B cell (primary cell): ENCODE measurements at regions not wholly inside any gene's neighbourhood (a gene's known extent, or its start where the extent isn't known, plus 50 kb on each side); places are given as distances from the start of the nearest gene placed in this dataset.

ENCODE experiments used
- ATAC-seq: fragments of 200-7000 bp; cut with Tn5 transposase; one replicate; pipeline ENCODE4 v1.10.0; 2021; ENCODE audit warnings: low read depth, mild to moderate bottlenecking, moderate number of reproducible peaks, moderate library complexity
- CTCF ChIA-PET: fragments of 350-600 bp; sonication (Branson Sonifier 250); formaldehyde crosslinking; loops from one replicate; lab custom pipeline; 2021; ENCODE audit warnings: antibody characterized with exemption, inconsistent platforms; lab: Charles Lee
- POLR2A ChIA-PET: fragments of 350-600 bp; sonication (Branson Sonifier 250); formaldehyde crosslinking; loops from one replicate; lab custom pipeline; 2021; ENCODE audit warnings: antibody characterized with exemption; lab: Charles Lee
- DNase-seq: peaks from one replicate; pipeline ENCODE4 v3.0.0; 2013
- H2AFZ ChIP-seq: 2 replicates; pipeline ENCODE4 v1.6.1; 2012; ENCODE audit warnings: mild to moderate bottlenecking, low read depth, low read length; ENCODE audit not compliant: insufficient read depth, poor library complexity, severe bottlenecking
- H3K27ac ChIP-seq, 2 donors: 1 replicate in 1 of 2; 2 replicates in 1 of 2; pipeline ENCODE4 v1.5.1; 2012 to 2013; ENCODE audit warnings: low read length in 2 of 2, mild to moderate bottlenecking in 2 of 2, moderate library complexity in 1 of 2
- H3K27me3 ChIP-seq, 4 experiments: fragments of 200-600 bp in 1 of 4; sonication (generic) in 1 of 4; replicated peaks in 1 of 4; 1 replicate in 2 of 4; 2 replicates in 2 of 4; pipeline versions ENCODE4 v1.6.1 to v1.7.0; 2013 to 2016; ENCODE audit warnings: low read length in 3 of 4, mild to moderate bottlenecking in 2 of 4, mixed read lengths in 1 of 4, moderate library complexity in 1 of 4; ENCODE audit not compliant: insufficient read depth in 4 of 4, control insufficient read depth in 3 of 4; ENCODE audit errors: control extremely low read depth in 1 of 4
- H3K36me3 ChIP-seq, 2 experiments: replicated peaks in 1 of 2; 1 replicate in 1 of 2; 2 replicates in 1 of 2; pipeline versions ENCODE4 v1.6.1 to v1.7.1; 2013; ENCODE audit warnings: low read length in 1 of 2; ENCODE audit not compliant: insufficient read depth in 2 of 2, control insufficient read depth in 1 of 2; ENCODE audit errors: control extremely low read depth in 1 of 2, extremely low read depth in 1 of 2
- H3K4me1 ChIP-seq, 2 donors: fragments of 200-600 bp in 1 of 2; sonication (generic) in 1 of 2; 1 replicate in 1 of 2; 2 replicates in 1 of 2; pipeline versions ENCODE4 v1.5.1 to v1.6.1; 2013 to 2017; ENCODE audit warnings: low read length in 2 of 2; ENCODE audit not compliant: control insufficient read depth in 2 of 2, insufficient read depth in 2 of 2
- H3K4me2 ChIP-seq: replicated peaks from 2 replicates; pipeline ENCODE3; 2012; ENCODE audit warnings: mild to moderate bottlenecking, low read depth, low read length; ENCODE audit not compliant: poor library complexity, severe bottlenecking
- H3K4me3 ChIP-seq, 5 experiments: fragments of 200-600 bp in 1 of 5; sonication (generic) in 1 of 5; 1 replicate in 3 of 5; 2 replicates in 2 of 5; pipeline versions ENCODE4 v1.5.1 to v1.7.0; 2011 to 2016; ENCODE audit warnings: low read length in 4 of 5, mild to moderate bottlenecking in 4 of 5, low read depth in 2 of 5, control low read depth in 1 of 5, moderate library complexity in 1 of 5; ENCODE audit not compliant: insufficient read depth in 1 of 5; ENCODE audit errors: control extremely low read depth in 1 of 5, extremely low read depth in 1 of 5
- H3K79me2 ChIP-seq: fragments of 200-600 bp; sonication (generic); one replicate; pipeline ENCODE4 v1.6.0; 2016; ENCODE audit warnings: low read length; ENCODE audit not compliant: control insufficient read depth, insufficient read depth
- H3K9ac ChIP-seq: fragments of 200-600 bp; sonication (generic); 2 replicates; pipeline ENCODE4 v1.6.1; 2017; ENCODE audit warnings: mild to moderate bottlenecking, low read length, moderate library complexity
- H3K9me3 ChIP-seq, 3 donors: one replicate each; pipeline versions ENCODE4 v1.6.1 to v1.7.1; 2013; ENCODE audit warnings: low read length in 2 of 3; ENCODE audit not compliant: control insufficient read depth in 2 of 3, insufficient read depth in 1 of 3; ENCODE audit errors: control extremely low read depth in 1 of 3
- H4K20me1 ChIP-seq: 2 replicates; pipeline ENCODE4 v1.6.0; 2012; ENCODE audit warnings: mild to moderate bottlenecking, low read length; ENCODE audit not compliant: insufficient read depth, control insufficient read depth, poor library complexity, severe bottlenecking
- H3K27ac Mint-ChIP-seq: one replicate; pipeline ENCODE4 v1.8.0; 2021; ENCODE audit warnings: mixed read lengths
- H3K27me3 Mint-ChIP-seq: one replicate; pipeline ENCODE4 v1.8.0; 2021; ENCODE audit warnings: mixed read lengths
- H3K4me1 Mint-ChIP-seq: one replicate; pipeline ENCODE4 v1.8.0; 2021; ENCODE audit warnings: mixed read lengths
- H3K4me3 Mint-ChIP-seq: one replicate; pipeline ENCODE4 v1.8.0; 2021; ENCODE audit warnings: mixed read lengths
- H3K9me3 Mint-ChIP-seq: one replicate; pipeline ENCODE4 v1.8.0; 2022; ENCODE audit warnings: mixed read lengths; ENCODE audit not compliant: insufficient read depth
- CTCF ChIP-seq: fragments of 200-600 bp; IDR thresholded peaks from one replicate; pipeline ENCODE4 v1.8.0; 2022; ENCODE audit warnings: antibody characterized with exemption, mild to moderate bottlenecking
- EZH2 ChIP-seq: IDR thresholded peaks from 2 replicates; pipeline ENCODE4 v1.6.1; 2012; ENCODE audit warnings: borderline replicate concordance, low read depth, mild to moderate bottlenecking, moderate library complexity, low read length; ENCODE audit not compliant: insufficient read depth, poor library complexity, severe bottlenecking
- WGBS: methylation state at CpG from one replicate; pipeline ENCODE4 v1.1.5; 2013; ENCODE audit warnings: missing lambda C conversion rate; ENCODE audit not compliant: insufficient coverage; 5-methylcytosine and 5-hydroxymethylcytosine counted together
- intact Hi-C: fragments of 100-400 bp; cut with micrococcal nuclease; formaldehyde crosslinking; loops from one replicate; pipeline ENCODE4 v1.10.0; 2022

DNA sequence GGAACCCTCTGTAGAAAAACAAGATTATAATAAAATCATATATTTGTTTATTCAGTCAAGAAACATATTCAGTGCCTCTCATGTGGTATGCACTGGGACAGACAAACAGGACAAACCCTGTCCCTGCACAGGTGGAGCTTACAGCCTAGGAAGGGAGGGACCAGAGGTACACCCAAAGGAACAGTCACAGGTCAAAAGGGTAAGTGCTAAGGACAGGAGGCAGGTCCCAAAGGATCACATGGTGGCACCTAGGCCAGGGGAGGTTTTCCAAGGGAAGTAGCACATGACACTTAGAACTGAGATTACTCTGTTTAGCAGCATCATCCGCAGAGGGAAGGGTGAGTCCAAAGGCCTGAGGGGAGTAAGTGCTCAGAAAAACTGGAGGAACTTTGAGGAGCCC is 254.4 kb upstream of the ARRDC4 start:
- no peak for TF ChIP-seq CTCF
- TF ChIP-seq EZH2, result no peak
- no peaks in the 10 kb centered on the region for H3K27me3 Mint-ChIP-seq
- H3K27me3 ChIP-seq, result no peaks in the 10 kb centered on the region
- H2AFZ ChIP-seq, result no peak overlapping the region
- no peak overlapping the region for H3K4me3 ChIP-seq
- CTCF ChIA-PET, result no interaction called here
- H3K9me3 ChIP-seq, result peaks cover 0 to 5% (median 0%) of the 10 kb centered on the region in 3 donors
- H4K20me1 ChIP-seq, result no peaks in the 10 kb centered on the region
- intact Hi-C loops, result no loop called here
- H3K4me2 ChIP-seq, result no peak overlapping the region
- no peaks in the 10 kb centered on the region for H3K4me1 ChIP-seq
- H3K9ac ChIP-seq, result no peak overlapping the region
- POLR2A ChIA-PET, result no interaction called here
- H3K79me2 ChIP-seq, result no peaks in the 10 kb centered on the region
- no peaks in the 10 kb centered on the region for H3K4me1 Mint-ChIP-seq
- H3K36me3 ChIP-seq, result no peaks in the 10 kb centered on the region
- DNase-seq (no peak), ATAC-seq (no peak)
- peaks cover 6% of the 10 kb centered on the region for H3K9me3 Mint-ChIP-seq
- H3K4me3 Mint-ChIP-seq, result no peak overlapping the region
- 100% methylated on average over 1 of the region's 1 CpG for WGBS
- H3K27ac ChIP-seq, result no peak overlapping the region
- H3K27ac Mint-ChIP-seq, result no peak overlapping the region

DNA sequence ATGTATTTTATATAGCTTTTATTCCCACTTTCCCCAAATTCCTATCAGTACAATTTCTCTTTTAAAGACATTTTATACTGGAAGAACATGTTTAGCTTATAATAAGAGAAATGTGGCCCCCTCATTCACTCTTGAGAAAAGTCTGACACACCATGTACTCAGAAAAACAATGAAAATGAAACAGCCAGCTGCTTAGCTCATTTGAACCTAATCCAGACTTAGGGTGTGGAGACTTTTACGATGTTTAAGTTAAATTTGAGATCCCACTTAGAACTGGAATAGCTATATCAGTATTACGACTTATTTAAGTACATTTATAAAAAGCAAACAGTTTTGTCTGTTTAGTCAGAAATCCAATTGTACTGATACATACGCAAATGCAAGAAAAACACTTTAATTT is 252.3 kb upstream of the ARRDC4 start:
- H3K4me1 Mint-ChIP-seq, result no peaks in the 10 kb centered on the region
- DNase-seq (no peak), ATAC-seq (no peak)
- H3K9me3 ChIP-seq, result peaks cover 0 to 5% (median 0%) of the 10 kb centered on the region in 3 donors
- no peaks in the 10 kb centered on the region for H3K27me3 Mint-ChIP-seq
- no peak overlapping the region for H3K4me3 Mint-ChIP-seq
- no peaks in the 10 kb centered on the region for H3K79me2 ChIP-seq
- no peaks in the 10 kb centered on the region for H3K4me1 ChIP-seq
- peaks cover 9% of the 10 kb centered on the region for H3K9me3 Mint-ChIP-seq
- H3K36me3 ChIP-seq, result no peaks in the 10 kb centered on the region
- H3K9ac ChIP-seq, result no peak overlapping the region
- WGBS, result no CpG with 5 or more reads among the region's 3 CpGs
- intact Hi-C loops, result no loop called here
- H3K4me2 ChIP-seq, result no peak overlapping the region
- CTCF ChIA-PET, result no interaction called here
- H3K27me3 ChIP-seq, result no peaks in the 10 kb centered on the region
- TF ChIP-seq CTCF (no peak), EZH2 (no peak)
- no peak overlapping the region for H3K27ac ChIP-seq
- POLR2A ChIA-PET, result no interaction called here
- no peaks in the 10 kb centered on the region for H4K20me1 ChIP-seq
- no peak overlapping the region for H3K27ac Mint-ChIP-seq
- no peak overlapping the region for H2AFZ ChIP-seq
- no peak overlapping the region for H3K4me3 ChIP-seq
